Stomach (tissue), 8 donors: ENCODE measurements at regions not wholly inside any gene's neighbourhood (a gene's known extent, or its start where the extent isn't known, plus 50 kb on each side); places are given as distances from the start of the nearest gene placed in this dataset.

ENCODE experiments used
- DNase-seq, 2 donors: peaks; one replicate each; pipeline versions ENCODE4 v3.0.0 to v3.0.0-alpha.2; 2013 to 2019
- H3K27ac ChIP-seq, 5 donors: fragments of 200-600 bp in 4 of 5; sonication (generic) in 4 of 5; one replicate each; pipeline ENCODE4 v1.5.1; 2013 to 2019; ENCODE audit warnings: mild to moderate bottlenecking in 1 of 5, moderate library complexity in 1 of 5
- H3K27me3 ChIP-seq, 3 donors: fragments of 200-600 bp; sonication (generic); one replicate each; pipeline ENCODE4 v1.5.1; 2017 to 2019; ENCODE audit warnings: mixed run types in 1 of 3
- H3K36me3 ChIP-seq, 4 donors: fragments of 200-600 bp; sonication (generic); 1 replicate in 3 of 4; 2 replicates in 1 of 4; pipeline ENCODE4 v1.5.1; 2016 to 2019
- H3K4me1 ChIP-seq, 4 donors: fragments of 200-600 bp; sonication (generic); one replicate each; pipeline ENCODE4 v1.5.1; 2016 to 2019
- H3K4me3 ChIP-seq, 4 donors: fragments of 200-600 bp; sonication (generic) in 3 of 4; one replicate each; pipeline ENCODE4 v1.5.1; 2016 to 2019; ENCODE audit warnings: mild to moderate bottlenecking in 1 of 4
- H3K9me3 ChIP-seq, 4 donors: fragments of 200-600 bp; sonication (generic); one replicate each; pipeline ENCODE4 v1.5.1; 2016 to 2019
- EP300 ChIP-seq: sonication (generic); formaldehyde crosslinking; IDR thresholded peaks from one replicate; pipeline ENCODE4 v1.6.1; 2017; ENCODE audit warnings: antibody characterized with exemption
- POLR2A ChIP-seq, 4 donors: fragments of 450-650 bp; IDR thresholded peaks; one replicate each; pipeline ENCODE4 v1.6.1; 2016; ENCODE audit warnings: antibody characterized with exemption in 4 of 4, control low read depth in 2 of 4, mild to moderate bottlenecking in 1 of 4, moderate library complexity in 1 of 4
- POLR2AphosphoS5 ChIP-seq, 3 donors: sonication (generic); formaldehyde crosslinking; IDR thresholded peaks; one replicate each; pipeline ENCODE4 v1.6.1; 2016; ENCODE audit warnings: antibody characterized with exemption in 3 of 3
- WGBS, 5 donors: extraction: QIAGEN DNeasy Blood & Tissue Kit in 3 of 5; methylation state at CpG; one replicate each; pipeline versions ENCODE4 v1.1.5 to v1.1.7; 2013 to 2018; 5-methylcytosine and 5-hydroxymethylcytosine counted together
- intact Hi-C: fragments of 100-400 bp; cut with DNase I; formaldehyde crosslinking; loops from one replicate; pipeline ENCODE4 v1.15.1; 2023; ENCODE audit warnings: low total_unique reads
- TF ChIP-seq, protein P1 (sequence below), 7 experiments: fragments of 450-650 bp in 4 of 7; fragments of 200-600 bp in 3 of 7; sonication (generic) in 3 of 7; IDR thresholded peaks; one replicate each; pipeline ENCODE4 v1.5.1; 2016 to 2019; ENCODE audit warnings: antibody characterized with exemption in 7 of 7, control low read depth in 2 of 7, mild to moderate bottlenecking in 1 of 7
- donor health status: healthy with polysubstance abuse.
- donor health status: Bipolar disorder and iron deficiency.
- donor health status: healthy.

DNA sequence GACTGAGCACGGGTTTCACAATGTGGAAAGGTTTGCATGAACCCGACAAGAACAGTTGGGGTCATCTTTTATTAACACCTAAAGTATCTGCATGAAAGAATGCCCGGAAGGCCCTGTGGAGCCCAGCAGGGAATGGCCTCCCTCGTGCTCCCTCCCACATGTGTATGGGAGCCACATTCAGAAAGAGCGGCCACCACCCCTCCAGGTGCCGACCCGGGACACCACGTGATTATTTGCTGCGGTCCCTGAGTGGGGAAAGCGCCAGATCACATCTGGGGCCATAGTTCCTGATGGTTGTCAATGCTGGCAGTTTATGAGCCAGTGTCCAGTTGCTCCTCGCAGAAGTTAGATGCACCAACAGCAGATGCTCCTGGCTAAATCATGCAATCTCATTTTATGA lies 571.4 kb downstream of the TCERG1L start:
- no peaks in the 10 kb centered on the region for H3K4me1 ChIP-seq
- no peaks in the 10 kb centered on the region for H3K9me3 ChIP-seq
- WGBS, 5 donors, result 76 to 87% (median 81%) methylated on average over 7 to 11 of the region's 11 CpGs
- H3K27me3 ChIP-seq, result peaks cover 0 to 23% (median 0%) of the 10 kb centered on the region in 3 donors
- no peak overlapping the region for H3K4me3 ChIP-seq
- no peaks in the 10 kb centered on the region for H3K36me3 ChIP-seq
- TF ChIP-seq, protein P1, sequence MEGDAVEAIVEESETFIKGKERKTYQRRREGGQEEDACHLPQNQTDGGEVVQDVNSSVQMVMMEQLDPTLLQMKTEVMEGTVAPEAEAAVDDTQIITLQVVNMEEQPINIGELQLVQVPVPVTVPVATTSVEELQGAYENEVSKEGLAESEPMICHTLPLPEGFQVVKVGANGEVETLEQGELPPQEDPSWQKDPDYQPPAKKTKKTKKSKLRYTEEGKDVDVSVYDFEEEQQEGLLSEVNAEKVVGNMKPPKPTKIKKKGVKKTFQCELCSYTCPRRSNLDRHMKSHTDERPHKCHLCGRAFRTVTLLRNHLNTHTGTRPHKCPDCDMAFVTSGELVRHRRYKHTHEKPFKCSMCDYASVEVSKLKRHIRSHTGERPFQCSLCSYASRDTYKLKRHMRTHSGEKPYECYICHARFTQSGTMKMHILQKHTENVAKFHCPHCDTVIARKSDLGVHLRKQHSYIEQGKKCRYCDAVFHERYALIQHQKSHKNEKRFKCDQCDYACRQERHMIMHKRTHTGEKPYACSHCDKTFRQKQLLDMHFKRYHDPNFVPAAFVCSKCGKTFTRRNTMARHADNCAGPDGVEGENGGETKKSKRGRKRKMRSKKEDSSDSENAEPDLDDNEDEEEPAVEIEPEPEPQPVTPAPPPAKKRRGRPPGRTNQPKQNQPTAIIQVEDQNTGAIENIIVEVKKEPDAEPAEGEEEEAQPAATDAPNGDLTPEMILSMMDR (IDR thresholded peaks at IDR 0.05), result no peak
- TF ChIP-seq POLR2AphosphoS5 (IDR thresholded peaks at IDR 0.05) (no peak), EP300 (no peak), POLR2A (IDR thresholded peaks at IDR 0.05) (no peak)
- DNase-seq, result peak in 1 of 2 donors; percentile 20
- H3K27ac ChIP-seq, result no peak overlapping the region
- intact Hi-C loops, result no loop called here

DNA sequence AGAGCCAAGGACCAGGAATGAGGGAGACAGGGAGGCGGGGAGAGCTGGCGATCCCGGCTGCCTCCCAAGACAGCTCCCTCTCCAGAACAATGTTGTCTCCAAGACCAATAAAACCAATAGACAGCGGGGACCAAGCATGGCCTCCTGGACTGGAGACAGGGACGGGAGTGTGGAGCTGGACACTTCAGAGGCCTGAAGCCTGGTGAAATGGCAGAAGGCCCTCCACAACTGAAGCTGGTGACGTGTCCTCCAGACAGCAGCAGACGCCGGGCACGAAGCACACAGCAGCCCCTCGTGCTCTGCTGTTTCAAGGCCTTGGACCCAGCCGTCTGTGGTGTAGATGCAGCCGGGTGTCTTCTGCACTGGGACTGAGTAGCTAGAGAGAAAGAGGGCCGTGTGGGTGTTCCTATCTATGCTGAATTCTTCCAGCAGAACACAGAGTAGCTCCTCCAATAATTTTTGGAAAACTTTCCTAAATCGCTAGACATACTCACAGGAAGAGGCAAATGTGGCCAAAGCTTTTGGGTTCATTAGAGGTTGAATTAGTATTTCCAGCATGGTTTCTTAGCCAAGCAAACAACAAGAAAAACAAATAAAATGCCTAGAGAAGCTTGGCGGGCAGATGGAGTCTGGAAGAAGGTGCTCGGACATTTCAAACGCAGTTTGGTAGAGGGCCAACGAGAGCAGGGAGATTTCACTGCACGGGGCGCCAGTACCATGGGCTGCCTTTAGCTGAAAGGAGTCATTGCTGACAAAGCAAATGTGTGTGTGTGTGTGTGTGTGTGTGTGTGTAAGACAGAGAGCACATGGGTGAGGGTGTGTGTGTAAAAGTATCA lies 570.4 kb downstream of the TCERG1L start:
- intact Hi-C loops, result no loop called here

DNA sequence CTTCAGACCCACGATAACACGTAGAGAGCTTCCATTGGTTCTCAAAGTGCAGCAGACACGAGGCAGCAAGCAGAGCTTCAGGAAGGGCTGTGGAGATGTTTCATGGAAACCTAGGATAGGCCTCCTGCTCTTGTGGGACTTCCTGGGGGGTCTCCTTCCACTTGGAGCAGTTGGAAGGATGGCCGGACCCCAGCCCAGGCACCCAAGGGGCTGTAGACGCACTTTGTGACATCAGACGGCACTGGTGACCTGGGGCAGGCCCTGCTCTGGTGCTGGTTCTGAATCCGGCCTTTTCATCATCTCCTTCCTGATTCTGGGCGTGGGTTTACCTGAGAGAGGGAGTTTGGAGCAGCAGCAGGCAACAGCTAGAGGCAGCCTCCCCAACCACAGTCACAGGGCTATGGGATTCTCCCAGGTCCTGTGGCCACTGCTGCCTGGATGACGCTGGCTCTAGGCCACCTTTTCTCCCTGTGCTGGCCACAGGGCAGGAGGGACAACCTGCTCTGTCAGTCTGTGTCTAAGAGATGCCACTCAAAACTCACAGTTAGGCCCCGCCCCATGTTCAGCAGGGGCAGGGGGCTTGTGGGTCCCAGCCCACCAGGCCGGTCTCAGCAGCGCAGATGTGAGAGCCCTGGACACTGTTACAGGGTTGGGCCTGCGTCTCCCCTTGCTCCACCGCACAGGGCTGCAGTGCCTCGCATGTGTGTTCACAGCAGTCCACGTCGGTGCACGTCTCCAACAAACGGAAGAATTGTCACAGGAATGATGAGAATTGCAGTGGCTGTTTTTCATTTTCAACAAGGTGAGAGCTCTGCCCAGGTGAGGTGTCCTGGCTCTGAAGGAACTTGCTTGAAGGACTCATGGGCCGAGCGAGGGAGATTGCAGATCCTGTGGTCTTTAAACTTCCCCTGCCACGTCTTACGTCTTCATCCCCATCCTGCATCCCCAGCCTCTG lies 569.3 kb downstream of the TCERG1L start:
- Histone ChIP-seq H3K27me3 (peaks cover 0 to 33% (median 0%) of the 10 kb centered on the region in 3 donors), H3K4me3 (no peak overlapping the region), H3K4me1 (no peaks in the 10 kb centered on the region), H3K9me3 (no peaks in the 10 kb centered on the region), H3K27ac (no peak overlapping the region), H3K36me3 (no peaks in the 10 kb centered on the region)
- intact Hi-C loops, result no loop called here
- WGBS, 5 donors, result 77 to 84% (median 82%) methylated on average over 23 of the region's 23 CpGs
- TF ChIP-seq POLR2A (IDR thresholded peaks at IDR 0.05) (no peak), EP300 (no peak), POLR2AphosphoS5 (IDR thresholded peaks at IDR 0.05) (no peak)
- TF ChIP-seq, protein P1 (IDR thresholded peaks at IDR 0.05), result no peak
- peak in 1 of 2 donors; percentile 18 for DNase-seq

More for the DNA sequence above, 570.4 kb downstream of the TCERG1L start:
- no peaks in the 10 kb centered on the region for H3K4me1 ChIP-seq
- H3K27me3 ChIP-seq, result peaks cover 0 to 31% (median 0%) of the 10 kb centered on the region in 3 donors
- 57 to 69% (median 62%) methylated on average over 14 to 20 of the region's 20 CpGs for WGBS, 5 donors
- H3K27ac ChIP-seq, result no peak overlapping the region
- TF ChIP-seq POLR2A (IDR thresholded peaks at IDR 0.05) (no peak), EP300 (no peak), POLR2AphosphoS5 (IDR thresholded peaks at IDR 0.05) (no peak)
- TF ChIP-seq, protein P1 (IDR thresholded peaks at IDR 0.05), result no peak
- H3K4me3 ChIP-seq, result no peak overlapping the region
- H3K9me3 ChIP-seq, result no peaks in the 10 kb centered on the region
- peak in 1 of 2 donors; percentile 16 for DNase-seq
- H3K36me3 ChIP-seq, result no peaks in the 10 kb centered on the region

DNA sequence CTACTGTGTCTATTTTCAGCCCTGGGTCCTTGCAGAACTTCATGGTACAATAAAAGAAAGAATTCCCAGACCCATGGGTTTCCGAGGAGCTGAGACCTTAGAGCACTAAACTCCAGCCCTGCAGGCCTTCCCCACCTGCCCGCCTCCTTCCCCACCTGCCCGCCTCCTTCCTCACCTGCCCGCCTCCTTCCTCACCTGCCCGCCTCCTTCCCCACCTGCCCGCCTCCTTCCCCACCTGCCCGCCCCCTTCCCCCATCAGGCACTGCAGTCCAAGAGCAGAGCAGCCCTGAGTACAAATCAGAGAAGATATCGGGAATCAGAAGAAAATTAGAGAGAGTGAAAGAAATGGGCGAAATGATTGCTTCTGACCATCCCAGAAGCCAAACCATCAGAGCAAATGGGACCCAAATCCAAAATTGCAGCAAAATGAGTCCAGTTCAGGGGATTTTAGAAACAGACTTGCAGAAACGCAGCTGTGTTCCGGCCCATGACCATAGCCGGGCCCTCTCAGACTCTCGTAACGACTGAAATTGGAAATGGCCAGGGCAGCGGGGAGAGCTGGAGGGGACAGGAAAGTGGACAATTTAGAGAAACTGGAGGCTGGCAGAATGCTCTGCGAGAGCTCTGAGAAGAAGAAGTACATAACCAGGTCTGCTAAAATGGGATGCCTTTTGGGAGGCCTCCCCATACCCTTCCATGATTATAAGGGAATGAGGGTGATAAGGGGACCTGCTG lies 568.4 kb downstream of the TCERG1L start:
- H3K36me3 ChIP-seq, result no peaks in the 10 kb centered on the region
- peak in 1 of 2 donors; percentile 3 for DNase-seq
- H3K9me3 ChIP-seq, result no peaks in the 10 kb centered on the region
- TF ChIP-seq EP300, result no peak
- no peak for TF ChIP-seq POLR2AphosphoS5 (IDR thresholded peaks at IDR 0.05)
- TF ChIP-seq, protein P1 (IDR thresholded peaks at IDR 0.05), result no peak
- no peaks in the 10 kb centered on the region for H3K4me1 ChIP-seq
- H3K27me3 ChIP-seq, result peaks cover 0 to 33% (median 0%) of the 10 kb centered on the region in 3 donors
- no peak overlapping the region for H3K4me3 ChIP-seq
- intact Hi-C loops, result no loop called here
- H3K27ac ChIP-seq, result no peak overlapping the region
- 61 to 71% (median 65%) methylated on average over 16 of the region's 16 CpGs for WGBS, 5 donors
